ENCODE measurements at regions not wholly inside any gene's neighbourhood (a gene's known extent, or its start where the extent isn't known, plus 50 kb on each side); places are given as distances from the start of the nearest gene placed in this dataset.

DNA sequence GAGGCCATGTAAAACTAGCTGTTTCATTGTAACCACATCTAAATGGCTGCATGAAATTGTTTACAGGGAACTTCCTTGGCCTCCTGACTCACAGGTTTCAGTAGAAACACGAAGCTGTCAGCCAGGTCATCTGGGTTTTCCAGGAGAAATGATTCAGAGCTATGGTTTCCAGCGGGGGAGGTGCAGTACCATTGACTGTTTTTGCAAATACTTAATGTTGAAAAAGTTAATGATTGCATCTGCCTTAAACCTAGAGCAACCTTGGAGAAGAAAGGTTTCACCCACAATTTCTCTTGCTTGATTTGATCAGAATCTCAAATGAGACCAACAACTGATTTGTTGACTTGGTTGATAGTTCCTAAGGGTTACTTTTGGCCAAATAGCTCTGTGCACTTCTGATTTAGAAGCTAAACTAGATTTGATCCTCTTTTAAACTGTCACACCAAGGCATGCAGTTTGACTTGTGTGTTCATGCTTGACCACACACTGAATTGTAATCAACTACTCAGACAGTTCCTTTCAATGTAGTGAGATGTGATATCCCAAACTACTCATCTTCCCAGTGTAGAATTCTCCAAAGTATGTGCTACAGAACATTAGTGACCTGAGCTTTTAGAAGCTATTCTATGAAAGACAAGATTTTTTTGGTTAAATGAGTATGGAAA lies 193.5 kb upstream of the CHST9 start:
- DNase-seq (ENCODE audit: low read depth, low spot score) (peak; percentile 3), FAIRE-seq (no peak)
- Histone ChIP-seq H3K27me3 (ENCODE audit: control insufficient read depth in 2 of 2, insufficient read depth in 2 of 2, low read length in 2 of 2) (no peaks in the 10 kb centered on the region), H3K4me3 (replicated peaks in 1 of 3; ENCODE audit: insufficient read depth in 1 of 3, low read depth in 1 of 3, low read length in 3 of 3) (no peak overlapping the region), H3K9me3 (replicated peaks; ENCODE audit: control insufficient read depth, insufficient read depth, low read length) (no peaks in the 10 kb centered on the region), H3K36me3 (ENCODE audit: control insufficient read depth in 2 of 2, extremely low read depth in 1 of 2, insufficient read depth in 2 of 2, low read length in 2 of 2) (no peaks in the 10 kb centered on the region), H2AFZ (ENCODE audit: low read depth, low read length) (no peak overlapping the region), H4K20me1 (replicated peaks; ENCODE audit: control insufficient read depth, extremely low read depth, insufficient read depth, low read length) (no peaks in the 10 kb centered on the region), H3K4me1 (ENCODE audit: control insufficient read depth, extremely low read depth, insufficient read depth, low read length) (no peaks in the 10 kb centered on the region), H3K9ac (replicated peaks; ENCODE audit: extremely low read depth, insufficient read depth, low read length) (no peak overlapping the region), H3K27ac (ENCODE audit: insufficient read depth, low read depth, low read length) (no peak overlapping the region), H3K79me2 (ENCODE audit: control insufficient read depth, insufficient read depth, low read length) (no peaks in the 10 kb centered on the region), H3K9me1 (replicated peaks; ENCODE audit: control insufficient read depth, extremely low read depth, insufficient read depth, low read length) (no peaks in the 10 kb centered on the region), H3K4me2 (ENCODE audit: insufficient read depth, low read length) (no peak overlapping the region)
- peak; percentile 31 for TF ChIP-seq FOS (IDR thresholded peaks at IDR 0.05; ENCODE audit: borderline replicate concordance, insufficient read depth, low read length)
- TF ChIP-seq EZH2 (IDR thresholded peaks at IDR 0.05; ENCODE audit: borderline replicate concordance, low read depth, low read length, severe bottlenecking) = no peak
- dilution Hi-C loops (cut with MboI; ENCODE audit: extremely low pct_ligation_motif_present, low sequenced_read_pairs) (no loop called here), intact Hi-C loops (cut with micrococcal nuclease) (no loop called here)
- ChIA-PET CTCF (no interaction called here), POLR2A (no interaction called here)
- no TSS peak for BruUV-seq (replicated peaks)

GRCh38 chr18:27377251-27377650 lies 192.1 kb upstream of the CHST9 start:
- H3K4me3 ChIP-seq (replicated peaks in 1 of 3; ENCODE audit: insufficient read depth in 1 of 3, low read depth in 1 of 3, low read length in 3 of 3) = no peak overlapping the region
- no peak overlapping the region for H3K9ac ChIP-seq (replicated peaks; ENCODE audit: extremely low read depth, insufficient read depth, low read length)
- no peak for FAIRE-seq
- intact Hi-C loops (cut with micrococcal nuclease) = no loop called here
- no peak for DNase-seq (ENCODE audit: low read depth, low spot score)
- H3K36me3 ChIP-seq (ENCODE audit: control insufficient read depth in 2 of 2, extremely low read depth in 1 of 2, insufficient read depth in 2 of 2, low read length in 2 of 2) = no peaks in the 10 kb centered on the region
- H3K4me2 ChIP-seq (ENCODE audit: insufficient read depth, low read length) = no peak overlapping the region
- H4K20me1 ChIP-seq (replicated peaks; ENCODE audit: control insufficient read depth, extremely low read depth, insufficient read depth, low read length) = no peaks in the 10 kb centered on the region
- POLR2A ChIA-PET = no interaction called here
- H3K27ac ChIP-seq (ENCODE audit: insufficient read depth, low read depth, low read length) = no peak overlapping the region
- dilution Hi-C loops (cut with MboI; ENCODE audit: extremely low pct_ligation_motif_present, low sequenced_read_pairs) = no loop called here
- no peaks in the 10 kb centered on the region for H3K27me3 ChIP-seq (ENCODE audit: control insufficient read depth in 2 of 2, insufficient read depth in 2 of 2, low read length in 2 of 2)
- H3K4me1 ChIP-seq (ENCODE audit: control insufficient read depth, extremely low read depth, insufficient read depth, low read length) = no peaks in the 10 kb centered on the region
- no peaks in the 10 kb centered on the region for H3K9me1 ChIP-seq (replicated peaks; ENCODE audit: control insufficient read depth, extremely low read depth, insufficient read depth, low read length)
- no peak for TF ChIP-seq GATA2 (IDR thresholded peaks at IDR 0.05; ENCODE audit: insufficient read depth, insufficient read length, low read depth, low read length)
- TF ChIP-seq MAX (IDR thresholded peaks at IDR 0.05; ENCODE audit: insufficient read depth, insufficient read length) = no peak
- TF ChIP-seq EZH2 (IDR thresholded peaks at IDR 0.05; ENCODE audit: borderline replicate concordance, low read depth, low read length, severe bottlenecking) = no peak
- no peak for TF ChIP-seq JUN (IDR thresholded peaks at IDR 0.05; ENCODE audit: borderline replicate concordance, insufficient read depth, insufficient read length, low read depth)
- no peak for TF ChIP-seq CTCF (IDR thresholded peaks at IDR 0.05; ENCODE audit: extremely low read depth in 1 of 2, insufficient read depth in 1 of 2, low read depth in 1 of 2, low read length in 2 of 2)
- no peak for TF ChIP-seq POLR2AphosphoS5 (IDR thresholded peaks at IDR 0.05; ENCODE audit: insufficient read depth, low read depth, low read length)
- H3K79me2 ChIP-seq (ENCODE audit: control insufficient read depth, insufficient read depth, low read length) = no peaks in the 10 kb centered on the region
- no TSS peak for BruUV-seq (replicated peaks)
- CTCF ChIA-PET = no interaction called here
- H2AFZ ChIP-seq (ENCODE audit: low read depth, low read length) = no peak overlapping the region
- H3K9me3 ChIP-seq (replicated peaks; ENCODE audit: control insufficient read depth, insufficient read depth, low read length) = no peaks in the 10 kb centered on the region
